ENCODE measurements at regions not wholly inside any gene's neighbourhood (a gene's known extent, or its start where the extent isn't known, plus 50 kb on each side); places are given as distances from the start of the nearest gene placed in this dataset.

- Histone ChIP-seq H3K4me1 (no peaks in the 10 kb centered on the region), H3K4me3 (no peak overlapping the region), H3K27me3 (no peaks in the 10 kb centered on the region), H3K36me3 (ENCODE audit: low read depth, missing control alignments) (no peaks in the 10 kb centered on the region), H3K9me3 (no peaks in the 10 kb centered on the region), H3K27ac (no peak overlapping the region)
- intact Hi-C loops (cut with DNase I; ENCODE audit: low total_unique reads), result no loop called here
- TF ChIP-seq CTCF (IDR thresholded peaks at IDR 0.05) (no peak), POLR2A (IDR thresholded peaks at IDR 0.05) (no peak)
- no peak for DNase-seq
- WGBS, 2 donors, result 53% methylated on average over 5 of the region's 5 CpGs
Measured at GRCh38 chrX:27404366-27404765, 58.8 kb downstream of the PPP4R3C start.

GRCh38 chrX:27399146-27399456, 64.0 kb downstream of the PPP4R3C start:
- no peak for DNase-seq
- Histone ChIP-seq H3K27ac (no peak overlapping the region), H3K4me3 (no peak overlapping the region), H3K9me3 (no peaks in the 10 kb centered on the region), H3K27me3 (no peaks in the 10 kb centered on the region), H3K36me3 (ENCODE audit: low read depth, missing control alignments) (no peaks in the 10 kb centered on the region), H3K4me1 (no peaks in the 10 kb centered on the region)
- no peak for TF ChIP-seq CTCF (IDR thresholded peaks at IDR 0.05)
- no peak for TF ChIP-seq POLR2A (IDR thresholded peaks at IDR 0.05)
- intact Hi-C loops (cut with DNase I; ENCODE audit: low total_unique reads), result no loop called here

GRCh38 chrX:27391623-27392022, 71.5 kb downstream of the PPP4R3C start:
- Histone ChIP-seq H3K27me3 (no peaks in the 10 kb centered on the region), H3K27ac (no peak overlapping the region), H3K4me3 (no peak overlapping the region), H3K36me3 (ENCODE audit: low read depth, missing control alignments) (no peaks in the 10 kb centered on the region), H3K9me3 (no peaks in the 10 kb centered on the region), H3K4me1 (no peaks in the 10 kb centered on the region)
- intact Hi-C loops (cut with DNase I; ENCODE audit: low total_unique reads), result no loop called here
- TF ChIP-seq CTCF (IDR thresholded peaks at IDR 0.05) (no peak), POLR2A (IDR thresholded peaks at IDR 0.05) (no peak)
- DNase-seq, result no peak
- 87 to 89% methylated on average over 4 of the region's 4 CpGs for WGBS, 2 donors

- Histone ChIP-seq H3K36me3 (ENCODE audit: low read depth, missing control alignments) (no peaks in the 10 kb centered on the region), H3K27me3 (no peaks in the 10 kb centered on the region), H3K4me1 (no peaks in the 10 kb centered on the region), H3K9me3 (no peaks in the 10 kb centered on the region), H3K27ac (no peak overlapping the region), H3K4me3 (no peak overlapping the region)
- no peak for DNase-seq
- intact Hi-C loops (cut with DNase I; ENCODE audit: low total_unique reads), result no loop called here
- TF ChIP-seq POLR2A (IDR thresholded peaks at IDR 0.05) (no peak), CTCF (IDR thresholded peaks at IDR 0.05) (no peak)
- 80 to 100% methylated on average over 1 to 6 of the region's 11 CpGs for WGBS, 2 donors
Measured at GRCh38 chrX:27381419-27381818, 81.7 kb downstream of the PPP4R3C start.

GRCh38 chrX:27380163-27380845, 82.8 kb downstream of the PPP4R3C start:
- H3K4me3 ChIP-seq, result no peak overlapping the region
- WGBS, 2 donors, result 91 to 100% methylated on average over 1 to 5 of the region's 12 CpGs
- TF ChIP-seq CTCF (IDR thresholded peaks at IDR 0.05), result no peak
- TF ChIP-seq POLR2A (IDR thresholded peaks at IDR 0.05), result no peak

More at GRCh38 chrX:27380163-27380845, 82.8 kb downstream of the PPP4R3C start:
- Histone ChIP-seq H3K27ac (no peak overlapping the region), H3K36me3 (ENCODE audit: low read depth, missing control alignments) (no peaks in the 10 kb centered on the region), H3K27me3 (no peaks in the 10 kb centered on the region), H3K9me3 (no peaks in the 10 kb centered on the region), H3K4me1 (no peaks in the 10 kb centered on the region)
- DNase-seq, result no peak
- intact Hi-C loops (cut with DNase I; ENCODE audit: low total_unique reads), result no loop called here
